ENCODE measurements at regions not wholly inside any gene's neighbourhood (a gene's known extent, or its start where the extent isn't known, plus 50 kb on each side); places are given as distances from the start of the nearest gene placed in this dataset.

- TF ChIP-seq CTCF (IDR thresholded peaks at IDR 0.05) (no peak), POLR2A (IDR thresholded peaks at IDR 0.05) (no peak)
These were observed 308.8 kb downstream of the SNAPC1 start for GRCh38 chr14:62071039-62071438.

All from heart left ventricle (tissue), 13 donors.